SK-N-MC (cell line): ENCODE measurements at regions not wholly inside any gene's neighbourhood (a gene's known extent, or its start where the extent isn't known, plus 50 kb on each side); places are given as distances from the start of the nearest gene placed in this dataset.

Experiments
- EZH2 ChIP-seq: fragments of 200-600 bp; sonication (generic); IDR thresholded peaks from one replicate; pipeline ENCODE4 v1.6.1; 2017; ENCODE audit warnings: antibody characterized with exemption
- POLR2AphosphoS5 ChIP-seq: IDR thresholded peaks from 2 replicates; pipeline ENCODE4 v1.6.1; 2012; ENCODE audit warnings: mild to moderate bottlenecking, low read depth, low read length, borderline replicate concordance

DNA sequence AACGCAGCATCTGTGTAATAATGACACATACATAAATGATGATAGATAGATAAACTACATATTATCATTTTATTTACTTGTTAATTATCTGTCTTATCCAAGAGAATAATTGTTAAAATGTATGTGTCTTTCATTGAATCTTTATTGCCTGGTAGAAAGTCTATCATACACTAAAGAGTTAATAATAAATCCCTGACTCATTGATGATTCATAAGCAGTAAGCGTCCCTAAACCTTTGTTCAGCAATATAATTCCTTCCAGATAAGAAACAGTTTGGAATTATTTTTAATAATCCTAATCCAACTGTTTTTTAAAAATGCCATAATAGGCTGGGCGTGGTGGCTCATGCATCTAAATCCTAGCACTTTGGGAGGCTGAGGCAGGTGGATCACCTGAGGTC is 655.6 kb upstream of the CNTN5 start:
- no peak for TF ChIP-seq EZH2
- no peak for TF ChIP-seq POLR2AphosphoS5
